ENCODE measurements at regions not wholly inside any gene's neighbourhood (a gene's known extent, or its start where the extent isn't known, plus 50 kb on each side); places are given as distances from the start of the nearest gene placed in this dataset.

GRCh38 chr20:56860413-56860812 is 231.3 kb downstream of the TFAP2C start:
- TF ChIP-seq, protein P1, sequence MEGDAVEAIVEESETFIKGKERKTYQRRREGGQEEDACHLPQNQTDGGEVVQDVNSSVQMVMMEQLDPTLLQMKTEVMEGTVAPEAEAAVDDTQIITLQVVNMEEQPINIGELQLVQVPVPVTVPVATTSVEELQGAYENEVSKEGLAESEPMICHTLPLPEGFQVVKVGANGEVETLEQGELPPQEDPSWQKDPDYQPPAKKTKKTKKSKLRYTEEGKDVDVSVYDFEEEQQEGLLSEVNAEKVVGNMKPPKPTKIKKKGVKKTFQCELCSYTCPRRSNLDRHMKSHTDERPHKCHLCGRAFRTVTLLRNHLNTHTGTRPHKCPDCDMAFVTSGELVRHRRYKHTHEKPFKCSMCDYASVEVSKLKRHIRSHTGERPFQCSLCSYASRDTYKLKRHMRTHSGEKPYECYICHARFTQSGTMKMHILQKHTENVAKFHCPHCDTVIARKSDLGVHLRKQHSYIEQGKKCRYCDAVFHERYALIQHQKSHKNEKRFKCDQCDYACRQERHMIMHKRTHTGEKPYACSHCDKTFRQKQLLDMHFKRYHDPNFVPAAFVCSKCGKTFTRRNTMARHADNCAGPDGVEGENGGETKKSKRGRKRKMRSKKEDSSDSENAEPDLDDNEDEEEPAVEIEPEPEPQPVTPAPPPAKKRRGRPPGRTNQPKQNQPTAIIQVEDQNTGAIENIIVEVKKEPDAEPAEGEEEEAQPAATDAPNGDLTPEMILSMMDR (IDR thresholded peaks at IDR 0.05): no peak
- TF ChIP-seq POLR2AphosphoS5 (IDR thresholded peaks at IDR 0.05): no peak
